SU-DHL-6 (cell line): ENCODE measurements at regions not wholly inside any gene's neighbourhood (a gene's known extent, or its start where the extent isn't known, plus 50 kb on each side); places are given as distances from the start of the nearest gene placed in this dataset.

Experiments
- H2AFZ ChIP-seq: fragments of 200-600 bp; sonication (generic); 2 replicates; pipeline ENCODE4 v1.6.1; 2014; ENCODE audit warnings: low read depth, mild to moderate bottlenecking, moderate library complexity, mixed read lengths, antibody characterized with exemption, low read length; ENCODE audit not compliant: severe bottlenecking
- H3F3A ChIP-seq: fragments of 200-600 bp; shearing (Covaris generic); 2 replicates; pipeline ENCODE4 v1.6.0; 2016; ENCODE audit warnings: antibody characterized with exemption, mild to moderate bottlenecking; ENCODE audit not compliant: insufficient read depth
- H3K27ac ChIP-seq: fragments of 200-600 bp; sonication (generic); 2 replicates; pipeline ENCODE4 v1.5.1; 2016; ENCODE audit warnings: low read depth, mild to moderate bottlenecking, low read length, moderate library complexity, mixed read lengths
- H3K27me3 ChIP-seq: fragments of 200-600 bp; sonication (generic), shearing (Covaris generic); 2 replicates; pipeline ENCODE4 v1.6.0; 2014; ENCODE audit warnings: mild to moderate bottlenecking, low read length
- H3K36me3 ChIP-seq: fragments of 200-600 bp; sonication (generic); 2 replicates; pipeline ENCODE4 v1.6.1; 2014; ENCODE audit warnings: mild to moderate bottlenecking, low read length, mixed read lengths
- H3K4me2 ChIP-seq: fragments of 300-600, 200-600 bp; shearing (Covaris generic), sonication (generic); 2 replicates; pipeline ENCODE4 v1.6.0; 2014; ENCODE audit warnings: low read length, low read depth, mild to moderate bottlenecking; ENCODE audit not compliant: poor library complexity, severe bottlenecking
- H3K4me3 ChIP-seq: fragments of 200-600 bp; sonication (generic); 2 replicates; pipeline ENCODE4 v1.5.1; 2014; ENCODE audit warnings: antibody characterized with exemption, low read length, mild to moderate bottlenecking, mixed read lengths; ENCODE audit not compliant: insufficient read depth, poor library complexity, severe bottlenecking
- H3K79me2 ChIP-seq: fragments of 200-600 bp; sonication (generic); 2 replicates; pipeline ENCODE4 v1.6.1; 2014; ENCODE audit warnings: mild to moderate bottlenecking, low read length, moderate library complexity; ENCODE audit not compliant: insufficient read depth
- H3K9ac ChIP-seq: fragments of 200-600 bp; sonication (generic); 2 replicates; pipeline ENCODE4 v1.7.0; 2014; ENCODE audit warnings: mild to moderate bottlenecking, low read length
- H3K9me2 ChIP-seq: fragments of 200-600 bp; sonication (generic); replicated peaks from 2 replicates; pipeline ENCODE4 v1.6.1; 2014; ENCODE audit warnings: low read length; ENCODE audit not compliant: insufficient read depth
- H3K9me3 ChIP-seq: fragments of 200-600 bp; sonication (generic); 2 replicates; pipeline ENCODE4 v1.6.1; 2014; ENCODE audit warnings: low read length, mixed read lengths; ENCODE audit not compliant: insufficient read depth
- H4K20me1 ChIP-seq: fragments of 200-600 bp; sonication (generic); 2 replicates; pipeline ENCODE4 v1.6.1; 2014; ENCODE audit warnings: low read depth, mild to moderate bottlenecking, antibody characterized with exemption, low read length, moderate library complexity, mixed read lengths
- EZH2phosphoT487 ChIP-seq: fragments of 200-600 bp; sonication (generic), shearing (Covaris generic); conservative IDR thresholded peaks from 2 replicates; pipeline ENCODE4 v1.6.1; 2018; ENCODE audit warnings: mild to moderate bottlenecking, antibody characterized with exemption, low read length, moderate library complexity, mixed read lengths
- TF ChIP-seq, protein P1 (sequence below): fragments of 200-600 bp; sonication (generic); IDR thresholded peaks from one replicate; pipeline ENCODE4 v1.5.1; 2017; ENCODE audit warnings: antibody characterized with exemption, mild to moderate bottlenecking, low read length, moderate library complexity; ENCODE audit not compliant: insufficient read depth, poor library complexity, severe bottlenecking

DNA sequence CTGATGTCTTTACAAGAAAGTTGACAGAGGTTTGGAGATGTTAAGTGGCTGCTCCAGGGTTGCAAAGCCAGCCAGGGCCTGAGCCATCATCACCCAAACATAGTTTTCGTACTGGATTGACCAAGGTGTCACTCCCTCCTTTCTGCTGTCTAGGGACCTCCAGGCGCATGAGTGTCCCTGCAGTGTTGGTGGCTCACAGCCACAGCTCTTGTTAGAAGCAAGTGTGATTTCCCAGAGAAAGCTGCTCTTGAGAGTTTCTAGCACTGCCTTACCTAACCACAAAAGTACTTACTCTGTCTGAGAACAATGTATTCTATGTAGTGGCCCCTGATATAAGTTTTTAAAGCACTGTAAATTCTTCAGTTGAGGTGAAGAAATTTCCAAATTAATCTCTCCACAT is 144.1 kb downstream of the SOX2 start:
- Histone ChIP-seq H3K27ac (no peak overlapping the region), H4K20me1 (no peaks in the 10 kb centered on the region)
- TF ChIP-seq, protein P1, sequence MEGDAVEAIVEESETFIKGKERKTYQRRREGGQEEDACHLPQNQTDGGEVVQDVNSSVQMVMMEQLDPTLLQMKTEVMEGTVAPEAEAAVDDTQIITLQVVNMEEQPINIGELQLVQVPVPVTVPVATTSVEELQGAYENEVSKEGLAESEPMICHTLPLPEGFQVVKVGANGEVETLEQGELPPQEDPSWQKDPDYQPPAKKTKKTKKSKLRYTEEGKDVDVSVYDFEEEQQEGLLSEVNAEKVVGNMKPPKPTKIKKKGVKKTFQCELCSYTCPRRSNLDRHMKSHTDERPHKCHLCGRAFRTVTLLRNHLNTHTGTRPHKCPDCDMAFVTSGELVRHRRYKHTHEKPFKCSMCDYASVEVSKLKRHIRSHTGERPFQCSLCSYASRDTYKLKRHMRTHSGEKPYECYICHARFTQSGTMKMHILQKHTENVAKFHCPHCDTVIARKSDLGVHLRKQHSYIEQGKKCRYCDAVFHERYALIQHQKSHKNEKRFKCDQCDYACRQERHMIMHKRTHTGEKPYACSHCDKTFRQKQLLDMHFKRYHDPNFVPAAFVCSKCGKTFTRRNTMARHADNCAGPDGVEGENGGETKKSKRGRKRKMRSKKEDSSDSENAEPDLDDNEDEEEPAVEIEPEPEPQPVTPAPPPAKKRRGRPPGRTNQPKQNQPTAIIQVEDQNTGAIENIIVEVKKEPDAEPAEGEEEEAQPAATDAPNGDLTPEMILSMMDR = no peak
- TF ChIP-seq EZH2phosphoT487 = no peak

DNA sequence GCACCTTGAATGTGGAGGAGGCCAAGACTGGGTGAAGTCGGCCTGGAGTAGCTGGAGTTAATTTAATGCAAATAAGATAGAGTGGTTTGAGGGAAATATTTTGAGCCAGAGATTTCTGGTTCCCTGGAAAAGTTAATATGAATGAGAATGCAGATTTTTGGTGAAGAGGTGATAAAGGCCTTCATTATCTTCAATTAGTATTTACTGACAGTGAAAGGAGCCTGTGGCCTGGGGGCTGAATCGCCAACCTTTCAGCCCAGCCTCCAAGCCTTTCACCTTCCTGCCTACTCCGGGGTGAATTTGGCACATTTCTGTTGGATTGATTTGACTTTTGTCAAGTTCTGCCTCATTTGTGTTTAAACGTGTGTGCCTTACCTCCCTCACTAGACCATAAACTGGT is 147.8 kb downstream of the SOX2 start:
- H4K20me1 ChIP-seq = no peaks in the 10 kb centered on the region
- H3F3A ChIP-seq = no peaks in the 10 kb centered on the region
- no peak for TF ChIP-seq EZH2phosphoT487
- TF ChIP-seq, protein P1 = no peak
- no peak overlapping the region for H3K9ac ChIP-seq
- H3K79me2 ChIP-seq = no peaks in the 10 kb centered on the region
- H3K4me3 ChIP-seq = no peak overlapping the region
- H3K4me2 ChIP-seq = no peak overlapping the region
- H3K36me3 ChIP-seq = no peaks in the 10 kb centered on the region
- H2AFZ ChIP-seq = no peak overlapping the region
- no peaks in the 10 kb centered on the region for H3K9me2 ChIP-seq
- no peak overlapping the region for H3K27ac ChIP-seq
- H3K27me3 ChIP-seq = no peaks in the 10 kb centered on the region
- no peaks in the 10 kb centered on the region for H3K9me3 ChIP-seq

More for the DNA sequence above, 144.1 kb downstream of the SOX2 start:
- no peaks in the 10 kb centered on the region for H3K9me3 ChIP-seq
- H3F3A ChIP-seq = no peaks in the 10 kb centered on the region
- H3K9ac ChIP-seq = no peak overlapping the region
- H3K79me2 ChIP-seq = no peaks in the 10 kb centered on the region
- no peak overlapping the region for H2AFZ ChIP-seq
- H3K36me3 ChIP-seq = no peaks in the 10 kb centered on the region
- no peaks in the 10 kb centered on the region for H3K27me3 ChIP-seq
- H3K4me2 ChIP-seq = no peak overlapping the region
- no peak overlapping the region for H3K4me3 ChIP-seq
- H3K9me2 ChIP-seq = no peaks in the 10 kb centered on the region

DNA sequence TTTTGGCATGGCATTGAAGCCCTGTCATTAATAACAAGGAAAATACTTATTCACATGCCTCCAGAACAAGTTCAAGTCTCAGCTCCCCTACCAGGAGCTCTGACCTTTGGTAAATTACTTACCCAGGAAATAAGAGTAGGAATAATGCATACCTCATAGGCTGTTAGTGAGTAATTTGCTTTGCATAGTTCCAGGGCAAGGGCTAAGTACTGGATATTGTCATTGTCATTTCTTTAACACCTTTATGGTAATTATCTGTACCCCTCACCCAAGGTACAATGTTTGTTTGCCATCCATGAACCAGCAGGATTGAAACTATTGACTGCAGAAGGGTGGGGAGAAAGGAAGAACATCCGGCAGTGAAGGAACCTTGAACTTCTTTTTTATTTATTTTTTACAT is 148.5 kb downstream of the SOX2 start:
- Histone ChIP-seq H3K27ac (no peak overlapping the region), H3K4me2 (no peak overlapping the region), H3K36me3 (no peaks in the 10 kb centered on the region)

GRCh38 chr3:181862502-181862901 is 150.8 kb downstream of the SOX2 start:
- Histone ChIP-seq H3K9ac (no peak overlapping the region), H2AFZ (no peak overlapping the region), H3K9me2 (no peaks in the 10 kb centered on the region), H3K9me3 (no peaks in the 10 kb centered on the region), H4K20me1 (no peaks in the 10 kb centered on the region), H3K4me3 (no peak overlapping the region), H3K36me3 (no peaks in the 10 kb centered on the region), H3K4me2 (no peak overlapping the region), H3K79me2 (no peaks in the 10 kb centered on the region), H3F3A (no peaks in the 10 kb centered on the region), H3K27me3 (no peaks in the 10 kb centered on the region), H3K27ac (no peak overlapping the region)
- TF ChIP-seq, protein P1 = no peak
- TF ChIP-seq EZH2phosphoT487 = no peak

More for the DNA sequence above, 148.5 kb downstream of the SOX2 start:
- no peaks in the 10 kb centered on the region for H3K9me2 ChIP-seq
- H3K9me3 ChIP-seq = no peaks in the 10 kb centered on the region
- no peaks in the 10 kb centered on the region for H3F3A ChIP-seq
- H3K4me3 ChIP-seq = no peak overlapping the region
- TF ChIP-seq EZH2phosphoT487 = no peak
- no peaks in the 10 kb centered on the region for H3K79me2 ChIP-seq
- H3K9ac ChIP-seq = no peak overlapping the region
- H3K27me3 ChIP-seq = no peaks in the 10 kb centered on the region
- H2AFZ ChIP-seq = no peak overlapping the region
- H4K20me1 ChIP-seq = no peaks in the 10 kb centered on the region
